IMR-90 (cell line): ENCODE measurements at regions not wholly inside any gene's neighbourhood (a gene's known extent, or its start where the extent isn't known, plus 50 kb on each side); places are given as distances from the start of the nearest gene placed in this dataset.

Experiments
- ATAC-seq: fragments of 200-7000 bp; cut with Tn5 transposase; 2 replicates; pipeline ENCODE4 v1.9.1; 2020; ENCODE audit warnings: low read depth, mild to moderate bottlenecking, moderate library complexity
- BruUV-seq: library from RNA; stranded (reverse); fragments of 400-500 nt; replicated peaks from 2 replicates; lab custom pipeline; 2021; lab: Mats Ljungman, UMichigan
- CTCF ChIA-PET: fragments of 300-600 bp; formaldehyde crosslinking; extraction: SDS; loops from one replicate; lab custom pipeline; 2021; ENCODE audit warnings: antibody characterized with exemption; lab: Yijun Ruan, JAX
- POLR2A ChIA-PET: fragments of 300-600 bp; sonication (Branson Sonifier 250); formaldehyde crosslinking; loops from one replicate; lab custom pipeline; 2022; ENCODE audit warnings: antibody characterized with exemption; ENCODE audit not compliant: unreplicated experiment; lab: Charles Lee
- DNase-seq: peaks from one replicate; pipeline ENCODE4 v3.0.0; 2013
- H2AFZ ChIP-seq: replicated peaks from 2 replicates; pipeline ENCODE3; 2013; ENCODE audit warnings: low read length, mild to moderate bottlenecking; ENCODE audit not compliant: poor library complexity
- H2AK5ac ChIP-seq: 2 replicates; pipeline ENCODE4 v1.6.1; 2013; ENCODE audit warnings: low read depth, low read length, inconsistent platforms
- H2AK9ac ChIP-seq: replicated peaks from 2 replicates; pipeline ENCODE3; 2013; ENCODE audit warnings: mild to moderate bottlenecking, low read depth, low read length, moderate library complexity; ENCODE audit not compliant: poor library complexity
- H2BK120ac ChIP-seq: 2 replicates; pipeline ENCODE4 v1.6.1; 2013; ENCODE audit warnings: low read depth, low read length, inconsistent platforms
- H2BK15ac ChIP-seq: 3 replicates; pipeline ENCODE4 v1.6.1; 2013; ENCODE audit warnings: low read depth, low read length, inconsistent platforms
- H2BK20ac ChIP-seq: 2 replicates; pipeline ENCODE4 v1.6.1; 2013; ENCODE audit warnings: low read depth, mild to moderate bottlenecking, inconsistent platforms, low read length, moderate library complexity
- H2BK5ac ChIP-seq: 2 replicates; pipeline ENCODE4 v1.6.1; 2013; ENCODE audit warnings: mild to moderate bottlenecking, low read depth, low read length, inconsistent platforms; ENCODE audit not compliant: poor library complexity, severe bottlenecking
- H3K14ac ChIP-seq: replicated peaks from 2 replicates; pipeline ENCODE4 v1.6.1; 2013; ENCODE audit warnings: low read depth, low read length, inconsistent platforms
- H3K18ac ChIP-seq: 2 replicates; pipeline ENCODE4 v1.6.1; 2013; ENCODE audit warnings: low read depth, low read length, control low read depth
- H3K23ac ChIP-seq: 2 replicates; pipeline ENCODE4 v1.6.1; 2013; ENCODE audit warnings: low read depth, low read length, inconsistent platforms
- H3K27ac ChIP-seq: 2 replicates; pipeline ENCODE4 v1.5.1; 2013; ENCODE audit warnings: mild to moderate bottlenecking, control low read depth, low read length; ENCODE audit not compliant: insufficient read depth
- H3K27me3 ChIP-seq: 2 replicates; pipeline ENCODE4 v1.6.1; 2013; ENCODE audit warnings: low read length; ENCODE audit not compliant: control insufficient read depth, insufficient read depth
- H3K36me3 ChIP-seq: 2 replicates; pipeline ENCODE4 v1.6.1; 2013; ENCODE audit warnings: low read length, mixed read lengths; ENCODE audit not compliant: control insufficient read depth, insufficient read depth
- H3K4ac ChIP-seq: 2 replicates; pipeline ENCODE4 v1.6.1; 2013; ENCODE audit warnings: low read depth, low read length, inconsistent platforms
- H3K4me1 ChIP-seq: 2 replicates; pipeline ENCODE4 v1.6.1; 2013; ENCODE audit warnings: low read length, mixed read lengths; ENCODE audit not compliant: control insufficient read depth, insufficient read depth
- H3K4me2 ChIP-seq: 2 replicates; pipeline ENCODE4 v1.6.1; 2013; ENCODE audit warnings: low read depth, mild to moderate bottlenecking, control low read depth, low read length, moderate library complexity
- H3K4me3 ChIP-seq: 2 replicates; pipeline ENCODE4 v1.5.1; 2013; ENCODE audit warnings: low read depth, mild to moderate bottlenecking, control low read depth, low read length, moderate library complexity; ENCODE audit not compliant: insufficient read depth
- H3K56ac ChIP-seq: 2 replicates; pipeline ENCODE4 v1.6.1; 2013; ENCODE audit warnings: low read length, inconsistent platforms; ENCODE audit not compliant: insufficient read depth; ENCODE audit errors: extremely low read depth
- H3K79me1 ChIP-seq, 2 experiments: 2 replicates each; pipeline ENCODE4 v1.6.1; 2013; ENCODE audit warnings: low read length in 2 of 2, inconsistent platforms in 1 of 2, low read depth in 1 of 2
- H3K9ac ChIP-seq: 2 replicates; pipeline ENCODE4 v1.6.1; 2013; ENCODE audit warnings: low read depth, low read length, control low read depth
- H3K9me1 ChIP-seq: 2 replicates; pipeline ENCODE4 v1.6.1; 2013; ENCODE audit warnings: low read length, inconsistent platforms; ENCODE audit not compliant: insufficient read depth
- H3K9me3 ChIP-seq: 2 replicates; pipeline ENCODE4 v1.6.1; 2013; ENCODE audit warnings: low read length; ENCODE audit not compliant: control insufficient read depth, insufficient read depth
- H4K20me1 ChIP-seq: 2 replicates; pipeline ENCODE4 v1.6.1; 2013; ENCODE audit warnings: low read length, inconsistent platforms; ENCODE audit not compliant: insufficient read depth
- H4K5ac ChIP-seq: 2 replicates; pipeline ENCODE4 v1.6.1; 2013; ENCODE audit warnings: mild to moderate bottlenecking, low read depth, low read length, control low read depth
- H4K8ac ChIP-seq, 2 experiments: 2 replicates each; pipeline ENCODE4 v1.6.1; 2013; ENCODE audit warnings: low read depth in 2 of 2, low read length in 2 of 2, control low read depth in 1 of 2, inconsistent platforms in 1 of 2
- H4K91ac ChIP-seq: 2 replicates; pipeline ENCODE4 v1.6.1; 2013; ENCODE audit warnings: low read depth, low read length, inconsistent platforms; ENCODE audit not compliant: insufficient read depth
- BHLHE40 ChIP-seq: fragments of 150-350 bp; IDR thresholded peaks from 2 replicates; pipeline ENCODE4 v1.6.1; 2016; ENCODE audit warnings: mild to moderate bottlenecking, low read depth, low read length
- CHD1 ChIP-seq: IDR thresholded peaks from 2 replicates; pipeline ENCODE4 v1.6.1; 2012; ENCODE audit warnings: low read depth, low read length, improper control_type of control experiment
- CTCF ChIP-seq: conservative IDR thresholded peaks from 2 replicates; pipeline ENCODE4 v1.5.1; 2012; ENCODE audit warnings: mild to moderate bottlenecking, low read depth, low read length, improper control_type of control experiment
- MAFK ChIP-seq: IDR thresholded peaks from 2 replicates; pipeline ENCODE4 v1.6.1; 2012; ENCODE audit warnings: low read depth, low read length, improper control_type of control experiment
- WGBS, 2 experiments: methylation state at CpG; one replicate each; pipeline versions ENCODE4 v1.1.5 to v1.1.7; 2013; ENCODE audit warnings: missing lambda C conversion rate in 2 of 2; ENCODE audit not compliant: insufficient read length in 1 of 2; ENCODE audit errors: extremely low coverage in 2 of 2; 5-methylcytosine and 5-hydroxymethylcytosine counted together
- dilution Hi-C: fragments of 300-500 bp; cut with HindIII; formaldehyde crosslinking; loops from one replicate; pipeline ENCODE4 v1.14.3; 2018; ENCODE audit warnings: low sequenced_read_pairs; ENCODE audit not compliant: unreplicated experiment
- in situ Hi-C: fragments of 300-500 bp; cut with MboI; formaldehyde crosslinking; loops from 3 replicates; pipeline ENCODE4 v1.14.3; 2019; ENCODE audit warnings: low sequenced_read_pairs, inconsistent platforms, mixed read lengths
- intact Hi-C: fragments of 100-400 bp; cut with micrococcal nuclease; formaldehyde crosslinking; loops from 2 replicates; pipeline ENCODE4 v1.10.0; 2022
- TF ChIP-seq, protein P1 (sequence below): fragments of 150-350 bp; IDR thresholded peaks from 2 replicates; pipeline ENCODE4 v1.6.1; 2017; ENCODE audit warnings: mild to moderate bottlenecking, antibody characterized with exemption, low read length, low read depth
- TF ChIP-seq, protein P2 (sequence below): fragments of 150-350 bp; IDR thresholded peaks from 2 replicates; pipeline ENCODE4 v1.6.1; 2016; ENCODE audit warnings: low read depth, mild to moderate bottlenecking, low read length, moderate library complexity, borderline replicate concordance

GRCh38 chr2:57199663-57200062, 846.9 kb upstream of the VRK2 start:
- TF ChIP-seq BHLHE40 (no peak), CHD1 (no peak), MAFK (no peak), CTCF (no peak)
- TF ChIP-seq, protein P1, sequence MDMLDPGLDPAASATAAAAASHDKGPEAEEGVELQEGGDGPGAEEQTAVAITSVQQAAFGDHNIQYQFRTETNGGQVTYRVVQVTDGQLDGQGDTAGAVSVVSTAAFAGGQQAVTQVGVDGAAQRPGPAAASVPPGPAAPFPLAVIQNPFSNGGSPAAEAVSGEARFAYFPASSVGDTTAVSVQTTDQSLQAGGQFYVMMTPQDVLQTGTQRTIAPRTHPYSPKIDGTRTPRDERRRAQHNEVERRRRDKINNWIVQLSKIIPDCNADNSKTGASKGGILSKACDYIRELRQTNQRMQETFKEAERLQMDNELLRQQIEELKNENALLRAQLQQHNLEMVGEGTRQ = no peak
- TF ChIP-seq, protein P2, sequence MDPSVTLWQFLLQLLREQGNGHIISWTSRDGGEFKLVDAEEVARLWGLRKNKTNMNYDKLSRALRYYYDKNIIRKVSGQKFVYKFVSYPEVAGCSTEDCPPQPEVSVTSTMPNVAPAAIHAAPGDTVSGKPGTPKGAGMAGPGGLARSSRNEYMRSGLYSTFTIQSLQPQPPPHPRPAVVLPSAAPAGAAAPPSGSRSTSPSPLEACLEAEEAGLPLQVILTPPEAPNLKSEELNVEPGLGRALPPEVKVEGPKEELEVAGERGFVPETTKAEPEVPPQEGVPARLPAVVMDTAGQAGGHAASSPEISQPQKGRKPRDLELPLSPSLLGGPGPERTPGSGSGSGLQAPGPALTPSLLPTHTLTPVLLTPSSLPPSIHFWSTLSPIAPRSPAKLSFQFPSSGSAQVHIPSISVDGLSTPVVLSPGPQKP = no peak
- H2BK120ac ChIP-seq = no peak overlapping the region
- no peak overlapping the region for H2AK5ac ChIP-seq
- no CpG with 5 or more reads among the region's 3 CpGs for WGBS, 2 experiments
- no peak overlapping the region for H4K5ac ChIP-seq
- no peak overlapping the region for H3K4me2 ChIP-seq
- H3K14ac ChIP-seq = no peak overlapping the region
- CTCF ChIA-PET = no interaction called here
- H4K91ac ChIP-seq = no peak overlapping the region
- H2BK15ac ChIP-seq = no peak overlapping the region
- H3K23ac ChIP-seq = no peak overlapping the region
- H2AFZ ChIP-seq = no peak overlapping the region
- no peak overlapping the region for H2AK9ac ChIP-seq
- H4K20me1 ChIP-seq = no peaks in the 10 kb centered on the region
- no peaks in the 10 kb centered on the region for H3K79me1 ChIP-seq
- H3K27ac ChIP-seq = no peak overlapping the region
- H3K56ac ChIP-seq = no peak overlapping the region
- no peak overlapping the region for H3K4me3 ChIP-seq
- H4K8ac ChIP-seq = no peak overlapping the region
- H3K9me1 ChIP-seq = no peaks in the 10 kb centered on the region
- H3K27me3 ChIP-seq = no peaks in the 10 kb centered on the region
- POLR2A ChIA-PET = no interaction called here
- H3K4ac ChIP-seq = no peak overlapping the region
- no TSS peak for BruUV-seq
- no peaks in the 10 kb centered on the region for H3K36me3 ChIP-seq
- H3K4me1 ChIP-seq = no peaks in the 10 kb centered on the region
- ATAC-seq (no peak), DNase-seq (no peak)
- in situ Hi-C loops (no loop called here), dilution Hi-C loops (no loop called here), intact Hi-C loops (no loop called here)
- H3K18ac ChIP-seq = no peak overlapping the region
- no peak overlapping the region for H2BK5ac ChIP-seq
- H3K9ac ChIP-seq = no peak overlapping the region
- peaks cover 5% of the 10 kb centered on the region; the same call in 1 of the 2 replicates for H3K9me3 ChIP-seq
- no peak overlapping the region for H2BK20ac ChIP-seq
